ENCODE measurements at regions not wholly inside any gene's neighbourhood (a gene's known extent, or its start where the extent isn't known, plus 50 kb on each side); places are given as distances from the start of the nearest gene placed in this dataset.

- ATAC-seq, result no peak
- H3F3A ChIP-seq (ENCODE audit: low read length, unreplicated experiment), result no peaks in the 10 kb centered on the region
- POLR2A ChIA-PET (ENCODE audit: unreplicated experiment), result no interaction called here
- TF ChIP-seq EZH2 (IDR thresholded peaks at IDR 0.05; ENCODE audit: low read length, unreplicated experiment), result no peak
- TF ChIP-seq EZH2phosphoT487 (IDR thresholded peaks at IDR 0.05; ENCODE audit: borderline replicate concordance, low read length), result no peak
- no peaks in the 10 kb centered on the region for H3K9me3 ChIP-seq (ENCODE audit: low read length)
- no peak overlapping the region for H3K4me2 ChIP-seq (ENCODE audit: low read length)
- no peaks in the 10 kb centered on the region for H3K36me3 ChIP-seq (ENCODE audit: low read depth, low read length)
- no peaks in the 10 kb centered on the region for H3K4me1 ChIP-seq (ENCODE audit: insufficient read depth, low read length)
- intact Hi-C loops (cut with micrococcal nuclease), result no loop called here
- no peak overlapping the region for H3K4me3 ChIP-seq (ENCODE audit: low read length)
- no peak for DNase-seq
- no peak overlapping the region for H3K9ac ChIP-seq (ENCODE audit: low read length)
- no peaks in the 10 kb centered on the region for H4K20me1 ChIP-seq (ENCODE audit: low read length)
- no peak overlapping the region for H3K27ac ChIP-seq (ENCODE audit: low read length)
- no TSS peak for BruUV-seq (replicated peaks)
- no peaks in the 10 kb centered on the region for H3K9me2 ChIP-seq (replicated peaks; ENCODE audit: low read length)
- H3K79me2 ChIP-seq (ENCODE audit: low read length), result no peaks in the 10 kb centered on the region
- no peaks in the 10 kb centered on the region for H3K27me3 ChIP-seq (ENCODE audit: low read length)
- CTCF ChIA-PET, result no interaction called here
- H2AFZ ChIP-seq (ENCODE audit: low read length), result no peak overlapping the region
Measured at GRCh38 chr9:99305124-99305523, 83.0 kb downstream of the SEC61B start.

DNA sequence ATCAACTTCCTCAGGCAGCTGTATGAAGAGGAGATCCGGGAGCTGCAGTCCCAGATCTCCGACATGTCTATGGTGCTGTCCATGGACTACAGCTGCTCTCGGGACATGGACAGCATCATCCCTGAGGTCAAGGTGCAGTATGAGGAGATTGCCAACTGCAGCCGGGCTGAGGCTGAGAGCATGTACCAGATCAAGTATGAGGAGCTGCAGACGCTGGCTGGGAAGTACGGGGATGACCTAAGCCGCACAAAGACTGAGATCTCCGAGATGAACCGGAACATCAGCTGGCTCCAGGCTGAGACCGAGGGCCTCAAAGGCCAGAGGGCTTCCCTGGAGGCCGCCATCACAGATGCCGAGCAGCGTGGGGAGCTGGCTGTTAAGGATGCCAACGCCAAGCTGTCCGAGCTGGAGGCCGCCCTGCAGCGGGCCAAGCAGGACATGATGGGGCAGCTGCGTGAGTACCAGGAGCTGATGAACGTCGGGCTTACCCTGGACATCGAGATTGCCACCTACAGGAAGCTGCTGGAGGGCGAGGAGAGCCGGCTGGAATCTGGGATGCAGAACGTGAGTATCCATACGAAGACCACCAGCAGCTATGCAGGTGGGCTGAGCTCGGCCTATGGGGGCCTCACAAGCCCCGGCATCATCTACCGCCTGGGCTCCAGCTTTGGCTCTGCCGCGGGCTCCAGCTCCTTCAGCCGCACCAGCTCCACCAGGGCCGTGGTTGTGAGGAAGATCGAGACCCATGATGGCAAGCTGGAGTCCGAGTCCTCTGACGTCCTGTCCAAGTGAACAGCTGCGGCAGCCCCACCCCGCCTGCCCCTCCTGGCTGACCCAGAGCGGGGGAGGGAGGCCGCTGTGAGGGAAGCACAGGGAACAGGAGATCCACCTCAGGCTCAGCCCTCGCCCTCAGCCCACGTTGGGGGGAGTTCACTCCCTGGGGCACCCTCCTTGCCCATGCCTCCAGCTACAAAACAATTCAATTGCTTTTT is 84.0 kb downstream of the SEC61B start:
- H3K9ac ChIP-seq (ENCODE audit: low read length), result no peak overlapping the region
- no peak overlapping the region for H3K27ac ChIP-seq (ENCODE audit: low read length)
- ChIA-PET CTCF (no interaction called here), POLR2A (ENCODE audit: unreplicated experiment) (no interaction called here)
- no peaks in the 10 kb centered on the region for H4K20me1 ChIP-seq (ENCODE audit: low read length)
- intact Hi-C loops (cut with micrococcal nuclease), result no loop called here
- no peak for TF ChIP-seq EZH2phosphoT487 (IDR thresholded peaks at IDR 0.05; ENCODE audit: borderline replicate concordance, low read length)
- TF ChIP-seq CTCF (conservative IDR thresholded peaks at IDR 0.05; ENCODE audit: low read depth, low read length), result no peak
- TF ChIP-seq EZH2 (IDR thresholded peaks at IDR 0.05; ENCODE audit: low read length, unreplicated experiment), result no peak
- H3K4me1 ChIP-seq (ENCODE audit: insufficient read depth, low read length), result no peaks in the 10 kb centered on the region
- H2AFZ ChIP-seq (ENCODE audit: low read length), result no peak overlapping the region
- BruUV-seq (replicated peaks), result no TSS peak
- H3K36me3 ChIP-seq (ENCODE audit: low read depth, low read length), result no peaks in the 10 kb centered on the region
- H3K4me3 ChIP-seq (ENCODE audit: low read length), result no peak overlapping the region
- H3K4me2 ChIP-seq (ENCODE audit: low read length), result no peak overlapping the region
- no peaks in the 10 kb centered on the region for H3F3A ChIP-seq (ENCODE audit: low read length, unreplicated experiment)
- no peaks in the 10 kb centered on the region for H3K27me3 ChIP-seq (ENCODE audit: low read length)
- no peak for ATAC-seq
- H3K9me2 ChIP-seq (replicated peaks; ENCODE audit: low read length), result no peaks in the 10 kb centered on the region
- no peaks in the 10 kb centered on the region for H3K9me3 ChIP-seq (ENCODE audit: low read length)
- DNase-seq, result no peak
- H3K79me2 ChIP-seq (ENCODE audit: low read length), result no peaks in the 10 kb centered on the region

- no TSS peak for BruUV-seq (replicated peaks)
- CTCF ChIA-PET, result no interaction called here
- no peaks in the 10 kb centered on the region for H4K20me1 ChIP-seq (ENCODE audit: low read length)
- DNase-seq (peak; percentile 39), ATAC-seq (no peak)
- no peaks in the 10 kb centered on the region for H3F3A ChIP-seq (ENCODE audit: low read length, unreplicated experiment)
- H3K36me3 ChIP-seq (ENCODE audit: low read depth, low read length), result no peaks in the 10 kb centered on the region
- no peaks in the 10 kb centered on the region for H3K4me1 ChIP-seq (ENCODE audit: insufficient read depth, low read length)
- no peaks in the 10 kb centered on the region for H3K27me3 ChIP-seq (ENCODE audit: low read length)
- H2AFZ ChIP-seq (ENCODE audit: low read length), result peak overlapping the region; percentile 26; the same call in 1 of the 2 replicates
- TF ChIP-seq CTCF (conservative IDR thresholded peaks at IDR 0.05; ENCODE audit: low read depth, low read length) (no peak), EZH2phosphoT487 (IDR thresholded peaks at IDR 0.05; ENCODE audit: borderline replicate concordance, low read length) (no peak), EZH2 (IDR thresholded peaks at IDR 0.05; ENCODE audit: low read length, unreplicated experiment) (no peak)
- POLR2A ChIA-PET (ENCODE audit: unreplicated experiment), result no interaction called here
- intact Hi-C loops (cut with micrococcal nuclease), result no loop called here
- no peaks in the 10 kb centered on the region for H3K79me2 ChIP-seq (ENCODE audit: low read length)
- no peaks in the 10 kb centered on the region for H3K9me3 ChIP-seq (ENCODE audit: low read length)
- no peak overlapping the region for H3K4me3 ChIP-seq (ENCODE audit: low read length)
- no peak overlapping the region for H3K4me2 ChIP-seq (ENCODE audit: low read length)
- H3K9me2 ChIP-seq (replicated peaks; ENCODE audit: low read length), result no peaks in the 10 kb centered on the region
- no peak overlapping the region for H3K27ac ChIP-seq (ENCODE audit: low read length)
- no peak overlapping the region for H3K9ac ChIP-seq (ENCODE audit: low read length)
Measured at GRCh38 chr9:99307851-99308250, 85.8 kb downstream of the SEC61B start.

All from PC-3 (cell line).